WTC11 (cell line): ENCODE measurements at regions not wholly inside any gene's neighbourhood (a gene's known extent, or its start where the extent isn't known, plus 50 kb on each side); places are given as distances from the start of the nearest gene placed in this dataset.
"Not testable (repeated sequence)": the region's sequence is repeated elsewhere in the genome, so short reads cannot be mapped to it uniquely, and the experiment has no call there.

Experiments used
- ATAC-seq: fragments of 200-7000 bp; cut with Tn5 transposase; 2 replicates; pipeline ENCODE4 v1.10.0; 2021; ENCODE audit warnings: mild to moderate bottlenecking, moderate library complexity
- CTCF ChIA-PET: fragments of 300-600 bp; sonication (Branson Sonifier 250); formaldehyde crosslinking; loops from one replicate; lab custom pipeline; 2021; ENCODE audit warnings: antibody characterized with exemption; lab: Charles Lee
- POLR2A ChIA-PET: fragments of 350-600 bp; sonication (Branson Sonifier 250); formaldehyde crosslinking; loops from one replicate; lab custom pipeline; 2021; ENCODE audit warnings: antibody characterized with exemption; lab: Charles Lee
- DNase-seq: peaks from one replicate; pipeline ENCODE4 v3.0.0; 2021; ENCODE audit warnings: low spot score
- H3K27ac Mint-ChIP-seq: 2 replicates; pipeline ENCODE4 v1.8.0; 2021; ENCODE audit warnings: mixed read lengths
- H3K27me3 Mint-ChIP-seq: 2 replicates; pipeline ENCODE4 v1.8.0; 2021; ENCODE audit warnings: low read depth, mild to moderate bottlenecking, moderate library complexity, mixed read lengths
- H3K36me3 Mint-ChIP-seq: 2 replicates; pipeline ENCODE4 v1.8.0; 2021; ENCODE audit warnings: mixed read lengths
- H3K4me1 Mint-ChIP-seq: 2 replicates; pipeline ENCODE4 v1.8.0; 2022; ENCODE audit warnings: mixed read lengths
- H3K4me3 Mint-ChIP-seq: 2 replicates; pipeline ENCODE4 v1.8.0; 2021; ENCODE audit warnings: mild to moderate bottlenecking, moderate library complexity, mixed read lengths
- H3K9me3 Mint-ChIP-seq: 2 replicates; pipeline ENCODE4 v1.8.0; 2021; ENCODE audit warnings: mixed read lengths
- CREM ChIP-seq: sonication (generic); formaldehyde crosslinking; IDR thresholded peaks from 2 replicates; pipeline ENCODE4 v1.8.1; 2022; ENCODE audit warnings: mild to moderate bottlenecking, missing genetic modification reagents, moderate library complexity
- EMX1 ChIP-seq: fragments of 250-450 bp; sonication (Bioruptor Pico); IDR thresholded peaks from 2 replicates; pipeline ENCODE4 v1.8.0; 2021; ENCODE audit warnings: mild to moderate bottlenecking
- FOXP1 ChIP-seq: sonication (generic); formaldehyde crosslinking; IDR thresholded peaks from 2 replicates; pipeline ENCODE4 v1.8.0; 2022; ENCODE audit warnings: missing genetic modification reagents, mild to moderate bottlenecking, moderate library complexity, borderline replicate concordance
- GABPB1 ChIP-seq: sonication (generic); formaldehyde crosslinking; IDR thresholded peaks from 2 replicates; pipeline ENCODE4 v1.8.1; 2023; ENCODE audit warnings: mild to moderate bottlenecking, missing genetic modification reagents
- GTF2I ChIP-seq: fragments of 250-450 bp; sonication (Bioruptor Pico); conservative IDR thresholded peaks from 2 replicates; pipeline ENCODE4 v1.4.0; 2021; ENCODE audit warnings: mild to moderate bottlenecking
- HMGA2 ChIP-seq: fragments of 250-450 bp; sonication (Bioruptor Pico); IDR thresholded peaks from 2 replicates; pipeline ENCODE4 v1.4.0; 2021; ENCODE audit warnings: mild to moderate bottlenecking, moderate library complexity
- MXD4 ChIP-seq: fragments of 250-450 bp; sonication (Bioruptor Pico); IDR thresholded peaks from 2 replicates; pipeline ENCODE4 v1.8.0; 2021; ENCODE audit warnings: mild to moderate bottlenecking, moderate library complexity, borderline replicate concordance
- NR1H2 ChIP-seq: sonication (generic); formaldehyde crosslinking; IDR thresholded peaks from 2 replicates; pipeline ENCODE4 v1.9.0; 2021; ENCODE audit warnings: mild to moderate bottlenecking, moderate library complexity, missing genetic modification reagents
- NR2C2 ChIP-seq: sonication (generic); formaldehyde crosslinking; IDR thresholded peaks from 2 replicates; pipeline ENCODE4 v1.8.0; 2022; ENCODE audit warnings: mild to moderate bottlenecking, missing genetic modification reagents
- PRRX2 ChIP-seq: fragments of 250-450 bp; sonication (Bioruptor Pico); IDR thresholded peaks from 2 replicates; pipeline ENCODE4 v1.8.0; 2021; ENCODE audit warnings: mild to moderate bottlenecking
- RELA ChIP-seq: sonication (generic); formaldehyde crosslinking; IDR thresholded peaks from 2 replicates; pipeline ENCODE4 v1.8.1; 2022; ENCODE audit warnings: missing genetic modification reagents, mild to moderate bottlenecking, borderline replicate concordance
- RORB ChIP-seq: fragments of 250-450 bp; sonication (Bioruptor Pico); IDR thresholded peaks from 2 replicates; pipeline ENCODE4 v1.9.0; 2021; ENCODE audit warnings: mild to moderate bottlenecking
- SMAD3 ChIP-seq: sonication (generic); formaldehyde crosslinking; IDR thresholded peaks from 2 replicates; pipeline ENCODE4 v1.8.0; 2022; ENCODE audit warnings: missing genetic modification reagents, mild to moderate bottlenecking, borderline replicate concordance
- SOX15 ChIP-seq: fragments of 250-450 bp; sonication (Bioruptor Pico); IDR thresholded peaks from 2 replicates; pipeline ENCODE4 v1.9.0; 2021; ENCODE audit warnings: mild to moderate bottlenecking
- TEAD4 ChIP-seq: sonication (generic); formaldehyde crosslinking; IDR thresholded peaks from 2 replicates; pipeline ENCODE4 v1.8.0; 2022; ENCODE audit warnings: mild to moderate bottlenecking, missing genetic modification reagents
- ZBTB21 ChIP-seq: sonication (generic); formaldehyde crosslinking; IDR thresholded peaks from 2 replicates; pipeline ENCODE4 v1.8.1; 2023; ENCODE audit warnings: mild to moderate bottlenecking, missing genetic modification reagents, borderline replicate concordance
- ZNF263 ChIP-seq: sonication (generic); formaldehyde crosslinking; IDR thresholded peaks from 2 replicates; pipeline ENCODE4 v1.8.1; 2022; ENCODE audit warnings: low read depth, mild to moderate bottlenecking, moderate library complexity, missing genetic modification reagents
- ZNF396 ChIP-seq: fragments of 250-450 bp; sonication (Bioruptor Pico); IDR thresholded peaks from 2 replicates; pipeline ENCODE4 v1.8.0; 2021; ENCODE audit warnings: mild to moderate bottlenecking, moderate library complexity, borderline replicate concordance
- TF ChIP-seq, protein P1 (sequence below): fragments of 250-450 bp; sonication (Bioruptor Pico); conservative IDR thresholded peaks from 2 replicates; pipeline ENCODE4 v1.9.0; 2021; ENCODE audit warnings: mild to moderate bottlenecking
- TF ChIP-seq, protein P2 (sequence below): sonication (generic); formaldehyde crosslinking; conservative IDR thresholded peaks from 2 replicates; pipeline ENCODE4 v1.8.1; 2022; ENCODE audit warnings: mild to moderate bottlenecking, missing genetic modification reagents
- TF ChIP-seq, protein P3 (sequence below): sonication (generic); formaldehyde crosslinking; IDR thresholded peaks from 2 replicates; pipeline ENCODE4 v1.8.0; 2023; ENCODE audit warnings: missing genetic modification reagents, mild to moderate bottlenecking, borderline replicate concordance

DNA sequence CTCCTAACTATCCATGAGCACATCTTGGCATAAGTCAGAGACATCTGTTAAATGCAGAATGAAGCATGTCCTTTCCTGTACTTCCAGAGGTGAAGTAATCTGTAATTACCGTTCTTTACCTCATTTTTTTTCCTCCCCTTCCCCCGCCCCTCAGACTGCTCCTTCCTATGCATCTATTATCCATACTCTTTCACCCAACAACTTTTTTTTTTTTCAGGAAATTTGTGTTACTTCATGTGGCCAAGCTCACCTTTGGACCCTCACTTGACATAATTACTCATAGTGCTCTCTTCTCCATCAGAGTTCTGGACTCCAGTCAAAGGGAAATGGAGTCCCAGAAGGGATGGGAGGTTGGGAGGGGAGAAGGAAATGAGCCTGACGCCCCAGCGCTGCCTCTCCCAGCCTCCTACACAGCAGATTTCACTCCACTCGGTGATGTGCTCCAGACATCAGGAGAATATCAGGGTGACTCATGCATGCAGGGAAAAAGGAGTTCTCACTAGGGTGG is 568.8 kb downstream of the STIM2 start (continued):
- TF ChIP-seq SOX15 (CRISPR knock-in tag) = no peak
- TF ChIP-seq, protein P1, sequence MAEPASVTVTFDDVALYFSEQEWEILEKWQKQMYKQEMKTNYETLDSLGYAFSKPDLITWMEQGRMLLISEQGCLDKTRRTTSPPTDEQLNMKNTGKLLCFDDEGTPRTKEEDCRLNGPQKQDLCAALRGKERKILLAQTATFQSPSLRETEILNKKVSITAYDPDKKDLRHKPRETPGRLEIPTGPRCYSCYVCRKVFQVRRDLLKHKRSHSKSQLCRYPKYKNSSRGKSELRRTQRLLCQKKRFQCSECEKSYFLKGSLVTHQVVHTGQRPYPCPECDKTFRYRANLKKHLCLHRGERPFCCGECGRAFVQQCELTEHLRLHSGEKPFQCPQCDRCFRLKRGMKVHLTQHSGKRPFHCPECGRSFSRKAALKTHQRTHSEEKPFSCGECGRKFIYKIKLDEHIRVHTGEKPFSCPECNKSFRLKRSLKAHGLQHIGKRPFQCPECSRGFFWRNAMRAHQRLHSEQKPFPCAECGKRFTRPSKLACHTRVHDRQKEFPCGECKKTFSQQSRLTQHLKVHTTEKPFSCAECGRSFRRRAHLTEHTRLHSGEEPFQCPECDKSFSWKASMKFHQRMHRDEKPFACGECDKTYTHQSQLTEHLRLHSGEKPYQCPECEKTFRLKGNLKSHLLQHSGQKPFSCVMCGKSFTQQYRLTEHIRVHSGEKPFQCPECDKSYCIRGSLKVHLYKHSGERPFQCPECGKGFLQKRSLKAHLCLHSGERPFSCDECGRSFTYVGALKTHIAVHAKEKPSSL (CRISPR knock-in tag) = no peak
- TF ChIP-seq EMX1 (CRISPR knock-in tag) = no peak
- no peak for TF ChIP-seq SMAD3 (CRISPR knock-in tag)
- TF ChIP-seq PRRX2 (CRISPR knock-in tag) = no peak

DNA sequence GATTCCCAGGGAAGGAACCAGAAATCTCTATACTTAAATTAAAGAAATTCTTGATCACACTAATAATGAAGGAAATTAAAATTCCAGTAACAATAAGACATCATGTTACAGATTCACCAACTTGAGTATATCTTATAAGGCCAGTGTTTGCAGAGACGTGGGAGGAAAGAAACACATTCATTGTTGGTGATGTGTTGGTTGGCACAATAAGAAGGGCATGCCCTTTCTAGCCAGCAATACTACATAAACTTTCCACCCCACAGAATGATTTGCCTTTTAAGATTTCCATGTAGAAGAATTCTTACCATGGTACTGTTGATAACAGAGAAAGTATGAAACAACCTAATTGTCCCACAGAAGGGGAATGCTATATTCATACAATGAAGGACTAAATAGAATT is 581.5 kb downstream of the STIM2 start:
- no peak for ATAC-seq
- CTCF ChIA-PET = no interaction called here
- TF ChIP-seq NR2C2 (CRISPR knock-in tag) = no peak
- TF ChIP-seq, protein P2, sequence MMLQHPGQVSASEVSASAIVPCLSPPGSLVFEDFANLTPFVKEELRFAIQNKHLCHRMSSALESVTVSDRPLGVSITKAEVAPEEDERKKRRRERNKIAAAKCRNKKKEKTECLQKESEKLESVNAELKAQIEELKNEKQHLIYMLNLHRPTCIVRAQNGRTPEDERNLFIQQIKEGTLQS (CRISPR knock-in tag) = no peak
- TF ChIP-seq ZNF396 = no peak
- TF ChIP-seq HMGA2 (CRISPR knock-in tag) = no peak
- no peak for TF ChIP-seq MXD4 (CRISPR knock-in tag)
- no peak for TF ChIP-seq CREM (CRISPR knock-in tag)
- no peak for TF ChIP-seq NR1H2 (CRISPR knock-in tag)
- TF ChIP-seq ZNF263 (CRISPR knock-in tag) = no peak
- TF ChIP-seq TEAD4 (CRISPR knock-in tag) = no peak
- TF ChIP-seq ZBTB21 (CRISPR knock-in tag) = no peak
- no peak for TF ChIP-seq GTF2I
- no peak for TF ChIP-seq RORB
- TF ChIP-seq, protein P3, sequence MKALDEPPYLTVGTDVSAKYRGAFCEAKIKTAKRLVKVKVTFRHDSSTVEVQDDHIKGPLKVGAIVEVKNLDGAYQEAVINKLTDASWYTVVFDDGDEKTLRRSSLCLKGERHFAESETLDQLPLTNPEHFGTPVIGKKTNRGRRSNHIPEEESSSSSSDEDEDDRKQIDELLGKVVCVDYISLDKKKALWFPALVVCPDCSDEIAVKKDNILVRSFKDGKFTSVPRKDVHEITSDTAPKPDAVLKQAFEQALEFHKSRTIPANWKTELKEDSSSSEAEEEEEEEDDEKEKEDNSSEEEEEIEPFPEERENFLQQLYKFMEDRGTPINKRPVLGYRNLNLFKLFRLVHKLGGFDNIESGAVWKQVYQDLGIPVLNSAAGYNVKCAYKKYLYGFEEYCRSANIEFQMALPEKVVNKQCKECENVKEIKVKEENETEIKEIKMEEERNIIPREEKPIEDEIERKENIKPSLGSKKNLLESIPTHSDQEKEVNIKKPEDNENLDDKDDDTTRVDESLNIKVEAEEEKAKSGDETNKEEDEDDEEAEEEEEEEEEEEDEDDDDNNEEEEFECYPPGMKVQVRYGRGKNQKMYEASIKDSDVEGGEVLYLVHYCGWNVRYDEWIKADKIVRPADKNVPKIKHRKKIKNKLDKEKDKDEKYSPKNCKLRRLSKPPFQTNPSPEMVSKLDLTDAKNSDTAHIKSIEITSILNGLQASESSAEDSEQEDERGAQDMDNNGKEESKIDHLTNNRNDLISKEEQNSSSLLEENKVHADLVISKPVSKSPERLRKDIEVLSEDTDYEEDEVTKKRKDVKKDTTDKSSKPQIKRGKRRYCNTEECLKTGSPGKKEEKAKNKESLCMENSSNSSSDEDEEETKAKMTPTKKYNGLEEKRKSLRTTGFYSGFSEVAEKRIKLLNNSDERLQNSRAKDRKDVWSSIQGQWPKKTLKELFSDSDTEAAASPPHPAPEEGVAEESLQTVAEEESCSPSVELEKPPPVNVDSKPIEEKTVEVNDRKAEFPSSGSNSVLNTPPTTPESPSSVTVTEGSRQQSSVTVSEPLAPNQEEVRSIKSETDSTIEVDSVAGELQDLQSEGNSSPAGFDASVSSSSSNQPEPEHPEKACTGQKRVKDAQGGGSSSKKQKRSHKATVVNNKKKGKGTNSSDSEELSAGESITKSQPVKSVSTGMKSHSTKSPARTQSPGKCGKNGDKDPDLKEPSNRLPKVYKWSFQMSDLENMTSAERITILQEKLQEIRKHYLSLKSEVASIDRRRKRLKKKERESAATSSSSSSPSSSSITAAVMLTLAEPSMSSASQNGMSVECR (CRISPR knock-in tag) = no peak
- TF ChIP-seq FOXP1 (CRISPR knock-in tag) = no peak
- no peak for TF ChIP-seq RELA (CRISPR knock-in tag)
- no peak for TF ChIP-seq EMX1 (CRISPR knock-in tag)
- no peak for TF ChIP-seq GABPB1 (CRISPR knock-in tag)
- no peaks in the 10 kb centered on the region for H3K36me3 Mint-ChIP-seq
- DNase-seq = no peak
- no peak overlapping the region for H3K27ac Mint-ChIP-seq
- 0 out of 2 replicates have a peak, but pooled peaks cover 7% of the 10 kb centered on the region for H3K4me1 Mint-ChIP-seq
- H3K9me3 Mint-ChIP-seq = no peaks in the 10 kb centered on the region
- no peaks in the 10 kb centered on the region for H3K27me3 Mint-ChIP-seq
- POLR2A ChIA-PET = no interaction called here
- H3K4me3 Mint-ChIP-seq = no peak overlapping the region

DNA sequence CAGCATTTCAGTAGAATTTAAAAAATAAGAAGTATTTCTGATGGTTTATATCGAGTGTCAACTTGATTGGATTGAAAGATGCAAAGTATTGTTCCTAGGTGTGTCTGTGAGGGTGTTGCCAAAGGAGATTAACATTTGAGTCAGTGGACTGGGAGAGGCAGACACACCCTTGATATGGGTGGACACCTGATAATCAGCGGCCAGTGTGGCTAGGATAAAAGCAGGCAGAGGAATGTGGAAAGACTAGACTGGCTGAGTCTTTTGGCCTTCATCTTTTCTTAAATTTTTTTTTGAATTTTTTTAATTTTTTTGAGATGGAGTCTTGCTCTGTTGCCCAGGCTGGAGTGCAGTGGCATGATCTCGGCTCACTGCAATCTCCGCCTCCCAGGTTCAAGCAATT is 582.0 kb downstream of the STIM2 start:
- H3K9me3 Mint-ChIP-seq, CTCF ChIA-PET, H3K4me1 Mint-ChIP-seq, POLR2A ChIA-PET, ATAC-seq, H3K27ac Mint-ChIP-seq, H3K36me3 Mint-ChIP-seq, H3K4me3 Mint-ChIP-seq, DNase-seq, H3K27me3 Mint-ChIP-seq: not testable (repeated sequence)
